ENCODE measurements at regions not wholly inside any gene's neighbourhood (a gene's known extent, or its start where the extent isn't known, plus 50 kb on each side); places are given as distances from the start of the nearest gene placed in this dataset.

GRCh38 chrX:131802836-131803626 is 220.1 kb upstream of the STK26 start:
- TF ChIP-seq CTCF (IDR thresholded peaks at IDR 0.05; ENCODE audit: insufficient read depth, low read length) (no peak), POLR2AphosphoS5 (IDR thresholded peaks at IDR 0.05; ENCODE audit: low read depth) (no peak)
